Fibroblast of pulmonary artery (primary cell): ENCODE measurements at regions not wholly inside any gene's neighbourhood (a gene's known extent, or its start where the extent isn't known, plus 50 kb on each side); places are given as distances from the start of the nearest gene placed in this dataset.

Source experiments
- DNase-seq: peaks from one replicate; pipeline ENCODE4 v3.0.0-alpha.2; 2010; ENCODE audit warnings: low read depth
- H3K4me3 ChIP-seq: replicated peaks from 2 replicates; pipeline ENCODE4 v1.5.1; 2011; ENCODE audit warnings: low read depth, mild to moderate bottlenecking, control low read depth, low read length, moderate library complexity
- CTCF ChIP-seq: IDR thresholded peaks from 2 replicates; pipeline ENCODE4 v1.5.1; 2011; ENCODE audit warnings: mild to moderate bottlenecking, control low read depth, low read length, inconsistent platforms; ENCODE audit errors: missing control alignments

DNA sequence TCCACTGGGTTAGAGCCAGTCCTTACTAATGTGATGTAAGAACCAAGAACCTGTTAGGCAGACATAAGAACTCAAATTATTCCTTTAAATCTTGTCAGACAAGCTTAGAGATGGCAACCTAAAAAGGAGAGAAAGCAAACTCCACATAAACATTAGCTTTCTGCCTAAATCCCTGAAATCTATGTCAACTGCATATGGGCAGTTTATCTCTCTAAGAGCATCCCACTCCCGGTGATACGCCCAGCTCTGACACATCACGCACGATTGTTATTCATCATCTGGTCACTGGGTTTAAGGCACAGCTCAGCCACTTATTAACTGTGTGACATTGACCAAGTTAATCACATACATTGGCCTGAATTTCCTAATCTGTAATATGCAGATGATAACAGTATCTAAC is 323.7 kb downstream of the HHIPL2 start:
- no peak overlapping the region for H3K4me3 ChIP-seq
- DNase-seq, result no peak
- no peak for TF ChIP-seq CTCF

- no peak overlapping the region for H3K4me3 ChIP-seq
- no peak for TF ChIP-seq CTCF
- DNase-seq, result no peak
Observed at GRCh38 chr1:222223010-222223409, 324.9 kb downstream of the HHIPL2 start.

GRCh38 chr1:222216255-222216754 is 331.6 kb downstream of the HHIPL2 start:
- no peak overlapping the region for H3K4me3 ChIP-seq
- TF ChIP-seq CTCF, result no peak

GRCh38 chr1:222210776-222211175 is 337.1 kb downstream of the HHIPL2 start:
- no peak overlapping the region for H3K4me3 ChIP-seq
- no peak for DNase-seq
- TF ChIP-seq CTCF, result no peak

More at GRCh38 chr1:222216255-222216754, 331.6 kb downstream of the HHIPL2 start:
- DNase-seq, result no peak

DNA sequence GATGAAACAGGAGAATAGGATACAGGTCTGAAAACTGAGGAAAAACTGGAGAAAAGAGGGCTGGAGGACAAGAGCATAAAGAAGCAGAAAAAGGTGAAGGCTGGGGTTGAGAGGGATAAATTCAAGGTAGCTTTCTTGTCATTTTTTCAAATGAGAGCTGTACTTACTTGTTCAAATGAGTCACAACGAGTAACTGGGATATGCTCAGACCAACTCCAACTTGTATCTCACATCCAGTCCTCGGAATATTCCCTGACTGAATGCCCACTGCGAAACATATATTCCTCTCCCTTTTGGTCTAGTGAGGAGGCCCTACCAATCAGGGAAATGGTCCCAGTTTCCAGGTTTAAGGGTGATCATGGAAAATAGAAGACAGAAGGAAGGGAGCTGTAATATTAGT is 343.4 kb downstream of the HHIPL2 start:
- TF ChIP-seq CTCF, result no peak
- DNase-seq, result no peak
- H3K4me3 ChIP-seq, result no peak overlapping the region

DNA sequence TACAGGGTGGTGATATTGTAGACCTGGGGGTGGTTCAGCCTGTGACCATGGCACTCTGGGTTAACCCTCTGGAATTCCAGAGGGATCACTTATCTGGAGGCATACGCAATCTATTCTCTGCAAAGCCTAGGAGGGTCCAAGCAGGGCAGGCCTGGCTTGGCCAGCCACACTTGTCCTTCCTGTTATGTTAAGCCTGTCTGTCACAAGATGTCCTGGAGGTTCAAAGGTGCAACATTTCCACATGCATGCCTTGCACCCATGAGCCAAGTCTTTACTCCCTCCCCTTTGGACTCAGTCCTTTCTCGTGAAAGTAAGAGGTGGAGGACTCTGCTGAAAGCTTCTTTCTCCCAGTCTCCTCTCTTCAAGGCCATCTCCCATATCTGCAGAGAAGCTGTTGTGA is 345.1 kb downstream of the HHIPL2 start:
- H3K4me3 ChIP-seq, result no peak overlapping the region
- DNase-seq, result no peak
- TF ChIP-seq CTCF, result no peak

DNA sequence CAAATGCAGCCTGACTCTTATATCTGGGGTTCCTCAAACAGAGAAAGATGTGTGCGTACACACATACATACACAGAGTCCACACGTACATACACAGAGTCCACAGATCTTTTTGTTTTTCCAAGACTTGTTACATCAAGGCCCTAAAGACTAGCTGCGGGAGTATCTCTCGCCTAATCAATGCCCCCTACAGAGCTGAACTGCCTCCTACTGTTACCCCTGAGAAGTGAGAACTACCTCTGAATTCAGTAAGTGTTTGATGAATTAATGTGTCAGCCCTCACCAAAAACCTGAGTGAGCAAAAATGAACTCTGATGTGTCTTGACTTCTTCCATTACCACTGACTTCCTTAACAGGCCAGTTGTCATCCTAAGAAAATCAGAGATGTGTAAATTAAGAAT is 351.2 kb downstream of the HHIPL2 start:
- DNase-seq, result no peak
- H3K4me3 ChIP-seq, result no peak overlapping the region
- no peak for TF ChIP-seq CTCF
